Calu3 (cell line): ENCODE measurements at regions not wholly inside any gene's neighbourhood (a gene's known extent, or its start where the extent isn't known, plus 50 kb on each side); places are given as distances from the start of the nearest gene placed in this dataset.
"Not testable (repeated sequence)": the region's sequence is repeated elsewhere in the genome, so short reads cannot be mapped to it uniquely, and the experiment has no call there.

Experiments used
- BruUV-seq: library from RNA; stranded (reverse); fragments of 400-500 nt; replicated peaks from 2 replicates; lab custom pipeline; 2021; lab: Mats Ljungman, UMichigan
- CTCF ChIA-PET: fragments of 300-600 bp; sonication (Branson Sonifier 250); formaldehyde crosslinking; loops from one replicate; lab custom pipeline; 2022; ENCODE audit warnings: antibody characterized with exemption; lab: Charles Lee
- DNase-seq: peaks from one replicate; pipeline ENCODE4 v3.0.0; 2022
- H3K27ac Mint-ChIP-seq: one replicate; pipeline ENCODE4 v1.8.0; 2022; ENCODE audit warnings: mixed read lengths; ENCODE audit not compliant: unreplicated experiment
- H3K27me3 Mint-ChIP-seq: one replicate; pipeline ENCODE4 v1.8.0; 2022; ENCODE audit warnings: mixed read lengths; ENCODE audit not compliant: unreplicated experiment
- H3K36me3 Mint-ChIP-seq: one replicate; pipeline ENCODE4 v1.8.0; 2022; ENCODE audit warnings: mild to moderate bottlenecking, moderate library complexity, mixed read lengths; ENCODE audit not compliant: insufficient read depth, unreplicated experiment
- H3K4me1 Mint-ChIP-seq: one replicate; pipeline ENCODE4 v1.8.0; 2022; ENCODE audit warnings: mild to moderate bottlenecking, low read depth, mixed read lengths; ENCODE audit not compliant: unreplicated experiment
- H3K4me3 Mint-ChIP-seq: one replicate; pipeline ENCODE4 v1.8.0; 2022; ENCODE audit warnings: mild to moderate bottlenecking, low read depth, moderate library complexity, mixed read lengths; ENCODE audit not compliant: unreplicated experiment
- H3K9me3 Mint-ChIP-seq: one replicate; pipeline ENCODE4 v1.8.0; 2022; ENCODE audit warnings: low read depth, mixed read lengths; ENCODE audit not compliant: unreplicated experiment
- intact Hi-C: fragments of 100-400 bp; cut with micrococcal nuclease; formaldehyde crosslinking; loops from one replicate; pipeline ENCODE4 v1.10.0; 2022; ENCODE audit not compliant: unreplicated experiment
- TF ChIP-seq, protein P1 (sequence below): fragments of 200-600 bp; IDR thresholded peaks from one replicate; pipeline ENCODE4 v1.8.0; 2022; ENCODE audit warnings: antibody characterized with exemption; ENCODE audit not compliant: unreplicated experiment

GRCh38 chr7:67346126-67346525 lies 349.5 kb downstream of the TYW1 start:
- intact Hi-C loops: no loop called here
- no peak overlapping the region for H3K4me3 Mint-ChIP-seq
- DNase-seq: no peak
- no peaks in the 10 kb centered on the region for H3K27me3 Mint-ChIP-seq
- no peaks in the 10 kb centered on the region for H3K4me1 Mint-ChIP-seq
- no peak overlapping the region for H3K27ac Mint-ChIP-seq
- no TSS peak for BruUV-seq
- H3K9me3 Mint-ChIP-seq: no peaks in the 10 kb centered on the region
- no peaks in the 10 kb centered on the region for H3K36me3 Mint-ChIP-seq
- TF ChIP-seq, protein P1, sequence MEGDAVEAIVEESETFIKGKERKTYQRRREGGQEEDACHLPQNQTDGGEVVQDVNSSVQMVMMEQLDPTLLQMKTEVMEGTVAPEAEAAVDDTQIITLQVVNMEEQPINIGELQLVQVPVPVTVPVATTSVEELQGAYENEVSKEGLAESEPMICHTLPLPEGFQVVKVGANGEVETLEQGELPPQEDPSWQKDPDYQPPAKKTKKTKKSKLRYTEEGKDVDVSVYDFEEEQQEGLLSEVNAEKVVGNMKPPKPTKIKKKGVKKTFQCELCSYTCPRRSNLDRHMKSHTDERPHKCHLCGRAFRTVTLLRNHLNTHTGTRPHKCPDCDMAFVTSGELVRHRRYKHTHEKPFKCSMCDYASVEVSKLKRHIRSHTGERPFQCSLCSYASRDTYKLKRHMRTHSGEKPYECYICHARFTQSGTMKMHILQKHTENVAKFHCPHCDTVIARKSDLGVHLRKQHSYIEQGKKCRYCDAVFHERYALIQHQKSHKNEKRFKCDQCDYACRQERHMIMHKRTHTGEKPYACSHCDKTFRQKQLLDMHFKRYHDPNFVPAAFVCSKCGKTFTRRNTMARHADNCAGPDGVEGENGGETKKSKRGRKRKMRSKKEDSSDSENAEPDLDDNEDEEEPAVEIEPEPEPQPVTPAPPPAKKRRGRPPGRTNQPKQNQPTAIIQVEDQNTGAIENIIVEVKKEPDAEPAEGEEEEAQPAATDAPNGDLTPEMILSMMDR: no peak
- CTCF ChIA-PET: interaction anchor here (0.5 kb wide), 1 partner anchor 11 kb away, joined by 3 read pairs; no protein-coding TSS in a partner anchor

- Mint-ChIP-seq H3K4me1 (no peaks in the 10 kb centered on the region), H3K27ac (no peak overlapping the region), H3K36me3 (no peaks in the 10 kb centered on the region), H3K27me3 (no peaks in the 10 kb centered on the region), H3K4me3 (no peak overlapping the region), H3K9me3 (no peaks in the 10 kb centered on the region)
- CTCF ChIA-PET: no interaction called here
- DNase-seq: no peak
- no TSS peak for BruUV-seq
- intact Hi-C loops: no loop called here
- TF ChIP-seq, protein P1: no peak
Observed at GRCh38 chr7:67346876-67347275, 350.2 kb downstream of the TYW1 start.

GRCh38 chr7:67348171-67348570 lies 351.5 kb downstream of the TYW1 start:
- BruUV-seq: no TSS peak
- CTCF ChIA-PET: no interaction called here
- H3K27ac Mint-ChIP-seq: no peak overlapping the region
- H3K9me3 Mint-ChIP-seq: no peaks in the 10 kb centered on the region
- DNase-seq: no peak
- no peaks in the 10 kb centered on the region for H3K27me3 Mint-ChIP-seq
- peaks cover 4% of the 10 kb centered on the region for H3K36me3 Mint-ChIP-seq
- no peak overlapping the region for H3K4me3 Mint-ChIP-seq
- no peaks in the 10 kb centered on the region for H3K4me1 Mint-ChIP-seq
- intact Hi-C loops: no loop called here
- TF ChIP-seq, protein P1: no peak

GRCh38 chr7:67357653-67358052 lies 361.0 kb downstream of the TYW1 start:
- CTCF ChIA-PET, BruUV-seq, intact Hi-C loops: not testable (repeated sequence)

DNA sequence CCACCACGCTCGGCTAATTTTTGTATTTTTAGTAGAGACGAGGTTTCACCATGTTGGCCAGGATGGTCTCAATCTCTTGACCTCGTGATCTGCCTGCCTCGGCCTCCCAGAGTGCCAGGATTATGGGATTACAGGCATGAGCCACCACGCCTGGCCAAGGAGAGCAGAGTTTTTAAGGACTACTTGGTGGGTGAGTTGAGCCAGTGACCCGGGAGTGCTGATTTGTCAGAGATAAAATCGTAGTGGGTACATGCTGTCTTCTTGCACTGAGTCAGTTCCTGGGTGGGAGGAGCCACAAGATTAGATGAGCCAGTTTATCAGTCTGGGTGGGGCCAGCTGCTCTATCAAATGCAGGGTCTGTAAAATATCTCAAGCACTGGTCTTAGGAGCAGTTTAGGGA lies 361.7 kb downstream of the TYW1 start:
- intact Hi-C loops: not testable (repeated sequence)

More at GRCh38 chr7:67357653-67358052, 361.0 kb downstream of the TYW1 start:
- not testable (repeated sequence) for H3K4me3 Mint-ChIP-seq, H3K27me3 Mint-ChIP-seq, H3K9me3 Mint-ChIP-seq, H3K36me3 Mint-ChIP-seq, H3K27ac Mint-ChIP-seq, H3K4me1 Mint-ChIP-seq, DNase-seq

GRCh38 chr7:67358738-67359137 lies 362.1 kb downstream of the TYW1 start:
- H3K4me1 Mint-ChIP-seq, DNase-seq, H3K4me3 Mint-ChIP-seq, intact Hi-C loops, H3K27me3 Mint-ChIP-seq, H3K36me3 Mint-ChIP-seq, BruUV-seq, CTCF ChIA-PET, H3K27ac Mint-ChIP-seq, H3K9me3 Mint-ChIP-seq: not testable (repeated sequence)

More for the DNA sequence above, 361.7 kb downstream of the TYW1 start:
- DNase-seq, CTCF ChIA-PET, H3K27me3 Mint-ChIP-seq, H3K9me3 Mint-ChIP-seq, H3K27ac Mint-ChIP-seq, BruUV-seq, H3K4me1 Mint-ChIP-seq, H3K36me3 Mint-ChIP-seq, H3K4me3 Mint-ChIP-seq: not testable (repeated sequence)
